IPS-20b (cell line): ENCODE measurements at regions not wholly inside any gene's neighbourhood (a gene's known extent, or its start where the extent isn't known, plus 50 kb on each side); places are given as distances from the start of the nearest gene placed in this dataset.
"Not testable (repeated sequence)": the region's sequence is repeated elsewhere in the genome, so short reads cannot be mapped to it uniquely, and the experiment has no call there.

Experiments used
- H3K27ac ChIP-seq: one replicate; pipeline ENCODE4 v1.5.1; 2013; ENCODE audit warnings: low read length
- H3K27me3 ChIP-seq: 2 replicates; pipeline ENCODE4 v1.6.1; 2013; ENCODE audit warnings: mild to moderate bottlenecking, low read length, inconsistent platforms; ENCODE audit not compliant: insufficient read depth
- H3K36me3 ChIP-seq: 2 replicates; pipeline ENCODE4 v1.6.1; 2013; ENCODE audit warnings: low read depth, mild to moderate bottlenecking, inconsistent platforms, low read length, moderate library complexity; ENCODE audit not compliant: insufficient read depth
- H3K4me1 ChIP-seq: 2 replicates; pipeline ENCODE4 v1.6.1; 2013; ENCODE audit warnings: mild to moderate bottlenecking, control low read depth, inconsistent platforms, low read length, moderate library complexity; ENCODE audit not compliant: insufficient read depth
- H3K4me3 ChIP-seq: 2 replicates; pipeline ENCODE4 v1.5.1; 2013; ENCODE audit warnings: mild to moderate bottlenecking, low read length, inconsistent platforms
- H3K9ac ChIP-seq: 2 replicates; pipeline ENCODE4 v1.6.1; 2013; ENCODE audit warnings: low read depth, mild to moderate bottlenecking, inconsistent platforms, low read length, moderate library complexity
- H3K9me3 ChIP-seq: 2 replicates; pipeline ENCODE4 v1.6.1; 2013; ENCODE audit warnings: mild to moderate bottlenecking, low read depth, low read length, inconsistent platforms; ENCODE audit not compliant: insufficient read depth

DNA sequence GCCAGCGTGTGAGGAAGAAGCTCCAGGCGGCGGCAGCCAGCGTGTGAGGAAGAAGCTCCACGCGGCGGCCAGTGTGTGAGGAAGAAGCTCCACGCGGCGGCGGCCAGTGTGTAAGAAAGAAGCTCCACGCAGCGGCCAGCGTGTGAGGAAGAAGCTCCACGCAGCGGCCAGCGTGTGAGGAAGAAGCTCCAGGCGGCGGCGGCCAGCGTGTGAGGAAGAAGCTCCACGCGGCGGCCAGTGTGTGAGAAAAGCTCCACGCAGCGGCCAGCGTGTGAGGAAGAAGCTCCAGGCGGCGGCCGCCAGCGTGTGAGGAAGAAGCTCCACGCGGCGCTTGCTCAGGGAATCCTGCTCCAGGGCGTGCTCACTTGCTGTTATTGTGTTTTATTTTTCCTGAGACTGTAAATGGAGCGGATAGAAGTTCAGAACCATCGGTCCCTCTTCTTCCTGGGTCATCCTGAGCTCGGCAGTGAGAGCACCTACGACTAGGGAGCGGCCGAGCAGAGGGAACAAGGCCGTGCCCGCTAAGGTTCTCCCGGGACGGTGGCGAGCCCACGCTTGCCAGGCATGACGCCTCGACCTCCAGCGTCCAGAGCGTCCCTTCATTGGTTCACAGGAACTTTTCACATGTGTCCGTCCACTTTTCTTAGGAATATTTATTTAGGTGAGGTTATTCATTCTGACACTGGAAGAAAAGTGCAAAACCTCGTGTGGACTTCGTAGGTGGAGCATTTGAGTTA lies 94.2 kb downstream of the TMEM18 start:
- no peaks in the 10 kb centered on the region for H3K36me3 ChIP-seq
- H3K27ac ChIP-seq = no peak overlapping the region
- 0 out of 2 replicates have a peak, but pooled peaks cover 3% of the 10 kb centered on the region for H3K27me3 ChIP-seq
- no peak overlapping the region for H3K4me3 ChIP-seq
- no peaks in the 10 kb centered on the region for H3K4me1 ChIP-seq
- H3K9ac ChIP-seq = no peak overlapping the region
- no peaks in the 10 kb centered on the region for H3K9me3 ChIP-seq

GRCh38 chr2:582289-582688 lies 94.9 kb downstream of the TMEM18 start:
- not testable (repeated sequence) for H3K4me1 ChIP-seq, H3K9me3 ChIP-seq, H3K27me3 ChIP-seq, H3K4me3 ChIP-seq, H3K9ac ChIP-seq, H3K27ac ChIP-seq, H3K36me3 ChIP-seq

DNA sequence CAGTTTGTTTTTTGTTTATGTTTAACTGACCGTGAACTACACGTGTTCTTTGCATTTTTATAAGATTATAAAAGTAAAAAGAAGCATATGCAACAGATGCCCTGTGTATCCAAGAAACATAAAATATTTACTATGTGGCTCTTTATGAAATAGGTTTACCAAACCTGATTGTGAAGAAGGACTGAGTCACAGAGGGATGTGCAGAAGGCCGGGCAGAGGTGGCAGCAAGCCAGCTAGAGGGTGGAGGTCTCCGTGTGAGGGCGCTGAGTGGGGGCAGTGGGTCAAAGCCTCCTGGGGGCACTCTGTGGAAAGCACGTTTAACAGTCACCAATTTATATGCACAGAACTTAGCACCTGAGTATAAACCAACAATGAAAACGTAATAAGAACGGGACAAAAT lies 97.2 kb downstream of the TMEM18 start:
- H3K4me3 ChIP-seq = no peak overlapping the region
- no peak overlapping the region for H3K9ac ChIP-seq
- H3K27ac ChIP-seq = no peak overlapping the region

DNA sequence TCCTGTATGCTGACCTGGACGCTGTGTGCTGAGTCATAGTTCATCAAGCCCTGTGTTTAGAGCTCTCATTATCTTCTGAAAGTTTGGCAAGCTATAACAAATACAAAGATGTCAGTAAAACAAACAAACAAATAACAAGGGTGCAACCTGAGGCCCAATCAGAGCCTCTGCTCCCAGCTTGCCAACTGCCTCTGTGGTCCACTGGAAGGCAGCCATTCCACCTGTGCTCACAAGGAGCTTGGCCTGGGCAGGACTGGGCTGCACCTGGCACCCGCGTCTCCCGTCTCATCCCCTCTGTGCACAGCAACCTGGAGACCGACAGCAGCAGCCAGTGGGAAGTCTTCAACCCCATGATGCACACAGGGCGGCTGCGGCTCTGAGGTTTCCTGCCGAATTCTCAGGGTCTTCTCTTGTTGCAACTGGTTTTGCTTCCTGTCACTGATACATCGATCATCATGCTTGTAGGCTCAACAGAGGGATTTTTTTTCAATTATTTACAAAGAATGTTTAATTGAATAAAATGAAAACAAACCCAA lies 97.8 kb downstream of the TMEM18 start:
- Histone ChIP-seq H3K4me3 (no peak overlapping the region), H3K4me1 (no peaks in the 10 kb centered on the region), H3K27ac (no peak overlapping the region), H3K27me3 (0 out of 2 replicates have a peak, but pooled peaks cover 3% of the 10 kb centered on the region), H3K9me3 (no peaks in the 10 kb centered on the region), H3K9ac (no peak overlapping the region), H3K36me3 (no peaks in the 10 kb centered on the region)

More for the DNA sequence above, 97.2 kb downstream of the TMEM18 start:
- H3K4me1 ChIP-seq = no peaks in the 10 kb centered on the region
- no peaks in the 10 kb centered on the region for H3K36me3 ChIP-seq
- no peaks in the 10 kb centered on the region for H3K9me3 ChIP-seq
- H3K27me3 ChIP-seq = 0 out of 2 replicates have a peak, but pooled peaks cover 3% of the 10 kb centered on the region

GRCh38 chr2:576292-576691 lies 100.9 kb downstream of the TMEM18 start:
- no peaks in the 10 kb centered on the region for H3K27me3 ChIP-seq
- no peak overlapping the region for H3K9ac ChIP-seq
- no peaks in the 10 kb centered on the region for H3K9me3 ChIP-seq
- no peak overlapping the region for H3K4me3 ChIP-seq
- H3K36me3 ChIP-seq = no peaks in the 10 kb centered on the region
- H3K4me1 ChIP-seq = no peaks in the 10 kb centered on the region
- H3K27ac ChIP-seq = no peak overlapping the region

DNA sequence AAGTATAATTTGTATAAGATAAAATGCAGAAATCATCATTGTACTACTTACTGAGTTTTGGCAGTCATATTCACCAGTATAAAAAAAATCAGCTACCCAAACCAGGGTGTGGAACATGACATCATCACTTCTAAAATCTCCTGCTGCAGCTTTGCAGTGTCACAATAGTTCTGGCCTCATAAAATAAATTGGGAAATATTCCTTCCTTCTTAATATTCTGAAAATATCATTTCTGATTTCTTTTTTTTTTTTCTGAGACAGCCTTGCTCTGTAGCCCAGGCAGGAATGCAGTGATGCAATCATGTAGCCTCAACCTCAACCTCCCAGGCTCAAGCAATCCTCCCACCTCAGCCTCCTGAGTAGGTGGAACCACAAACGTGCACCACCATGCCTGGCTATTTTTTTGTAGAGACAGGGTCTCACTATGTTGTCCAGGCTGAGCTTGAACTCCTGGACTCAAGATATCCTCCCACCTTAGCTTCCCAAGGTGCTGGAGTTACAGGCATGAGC lies 101.4 kb downstream of the TMEM18 start:
- H3K9ac ChIP-seq = no peak overlapping the region
- no peaks in the 10 kb centered on the region for H3K4me1 ChIP-seq
- H3K27ac ChIP-seq = no peak overlapping the region
- H3K27me3 ChIP-seq = no peaks in the 10 kb centered on the region
- no peak overlapping the region for H3K4me3 ChIP-seq
- no peaks in the 10 kb centered on the region for H3K9me3 ChIP-seq
- H3K36me3 ChIP-seq = no peaks in the 10 kb centered on the region

- Histone ChIP-seq H3K9ac (no peak overlapping the region), H3K36me3 (no peaks in the 10 kb centered on the region), H3K4me1 (no peaks in the 10 kb centered on the region), H3K27ac (no peak overlapping the region), H3K4me3 (no peak overlapping the region), H3K27me3 (no peaks in the 10 kb centered on the region), H3K9me3 (no peaks in the 10 kb centered on the region)
Measured at GRCh38 chr2:575030-575726, 102.0 kb downstream of the TMEM18 start.

GRCh38 chr2:573805-574392 lies 103.3 kb downstream of the TMEM18 start:
- H3K36me3 ChIP-seq = no peaks in the 10 kb centered on the region
- no peaks in the 10 kb centered on the region for H3K27me3 ChIP-seq
- no peak overlapping the region for H3K9ac ChIP-seq
- H3K27ac ChIP-seq = no peak overlapping the region
- no peaks in the 10 kb centered on the region for H3K9me3 ChIP-seq
- no peaks in the 10 kb centered on the region for H3K4me1 ChIP-seq
- no peak overlapping the region for H3K4me3 ChIP-seq

GRCh38 chr2:573025-573424 lies 104.2 kb downstream of the TMEM18 start:
- Histone ChIP-seq H3K36me3 (no peaks in the 10 kb centered on the region), H3K4me3 (no peak overlapping the region), H3K9me3 (no peaks in the 10 kb centered on the region), H3K9ac (no peak overlapping the region), H3K27ac (no peak overlapping the region), H3K27me3 (no peaks in the 10 kb centered on the region), H3K4me1 (no peaks in the 10 kb centered on the region)

- no peaks in the 10 kb centered on the region for H3K4me1 ChIP-seq
- no peak overlapping the region for H3K27ac ChIP-seq
- no peaks in the 10 kb centered on the region for H3K9me3 ChIP-seq
- no peak overlapping the region for H3K9ac ChIP-seq
- no peaks in the 10 kb centered on the region for H3K36me3 ChIP-seq
- no peaks in the 10 kb centered on the region for H3K27me3 ChIP-seq
- H3K4me3 ChIP-seq = no peak overlapping the region
Measured at GRCh38 chr2:569681-570080, 107.5 kb downstream of the TMEM18 start.

GRCh38 chr2:568639-569235 lies 108.5 kb downstream of the TMEM18 start:
- H3K9ac ChIP-seq = no peak overlapping the region
- no peaks in the 10 kb centered on the region for H3K9me3 ChIP-seq
- no peaks in the 10 kb centered on the region for H3K27me3 ChIP-seq
- no peak overlapping the region for H3K4me3 ChIP-seq
- H3K36me3 ChIP-seq = no peaks in the 10 kb centered on the region
- no peaks in the 10 kb centered on the region for H3K4me1 ChIP-seq
- H3K27ac ChIP-seq = no peak overlapping the region
